MM.1S (cell line): ENCODE measurements at regions not wholly inside any gene's neighbourhood (a gene's known extent, or its start where the extent isn't known, plus 50 kb on each side); places are given as distances from the start of the nearest gene placed in this dataset.

Experiments
- DNase-seq: peaks from one replicate; pipeline ENCODE4 v3.0.0-alpha.2; 2015
- H2AFZ ChIP-seq: fragments of 300-600 bp; sonication (generic); 2 replicates; pipeline ENCODE4 v1.6.0; 2016; ENCODE audit warnings: antibody characterized with exemption, low read length
- H3F3A ChIP-seq: fragments of 300-600 bp; sonication (generic); 2 replicates; pipeline ENCODE4 v1.6.1; 2016; ENCODE audit warnings: mild to moderate bottlenecking, antibody characterized with exemption, low read length, moderate library complexity, mixed read lengths; ENCODE audit not compliant: insufficient read depth
- H3K27ac ChIP-seq: fragments of 300-600 bp; sonication (generic); 2 replicates; pipeline ENCODE4 v1.5.1; 2016; ENCODE audit warnings: mild to moderate bottlenecking, low read length
- H3K27me3 ChIP-seq: fragments of 300-600 bp; sonication (generic); replicated peaks from 2 replicates; pipeline ENCODE4 v1.6.0; 2016; ENCODE audit warnings: low read length; ENCODE audit not compliant: insufficient read depth
- H3K36me3 ChIP-seq: fragments of 300-600 bp; sonication (generic); replicated peaks from 2 replicates; pipeline ENCODE4 v1.6.1; 2016; ENCODE audit warnings: mild to moderate bottlenecking, low read length, mixed read lengths; ENCODE audit not compliant: insufficient read depth
- H3K4me1 ChIP-seq: fragments of 300-600 bp; sonication (generic); 2 replicates; pipeline ENCODE4 v1.6.1; 2016; ENCODE audit warnings: low read length, mixed read lengths
- H3K4me2 ChIP-seq: fragments of 300-600 bp; sonication (generic); 2 replicates; pipeline ENCODE4 v1.6.0; 2016; ENCODE audit warnings: low read depth, low read length
- H3K4me3 ChIP-seq: fragments of 300-600 bp; sonication (generic); 2 replicates; pipeline ENCODE4 v1.5.1; 2016; ENCODE audit warnings: low read length, mixed read lengths
- H3K79me2 ChIP-seq: fragments of 300-600 bp; sonication (generic); 2 replicates; pipeline ENCODE4 v1.6.1; 2016; ENCODE audit warnings: mixed run types, low read length, mixed read lengths
- H3K9ac ChIP-seq: fragments of 300-600 bp; sonication (generic); 2 replicates; pipeline ENCODE4 v1.6.1; 2016; ENCODE audit warnings: low read length, mixed read lengths
- H3K9me2 ChIP-seq: fragments of 300-600 bp; sonication (generic); replicated peaks from 2 replicates; pipeline ENCODE4 v1.6.1; 2016; ENCODE audit warnings: mild to moderate bottlenecking, low read length, mixed read lengths; ENCODE audit not compliant: insufficient read depth
- H3K9me3 ChIP-seq: fragments of 300-600 bp; sonication (generic); replicated peaks from 2 replicates; pipeline ENCODE4 v1.6.1; 2016; ENCODE audit warnings: mild to moderate bottlenecking, low read length, mixed read lengths; ENCODE audit not compliant: insufficient read depth
- H4K20me1 ChIP-seq: fragments of 300-600 bp; sonication (generic); 2 replicates; pipeline ENCODE4 v1.6.1; 2016; ENCODE audit warnings: mild to moderate bottlenecking, low read length, moderate library complexity, mixed read lengths; ENCODE audit not compliant: insufficient read depth
- EZH2 ChIP-seq: fragments of 300-600 bp; sonication (generic); optimal IDR thresholded peaks from 2 replicates; pipeline ENCODE3; 2017; ENCODE audit warnings: low read depth, mild to moderate bottlenecking, antibody characterized with exemption, low read length, mixed read lengths
- EZH2phosphoT487 ChIP-seq: fragments of 300-600 bp; sonication (generic); IDR thresholded peaks from 2 replicates; pipeline ENCODE4 v1.6.1; 2018; ENCODE audit warnings: antibody characterized with exemption, low read length
- TF ChIP-seq, protein P1 (sequence below): fragments of 300-600 bp; sonication (generic); IDR thresholded peaks from 2 replicates; pipeline ENCODE4 v1.5.1; 2016; ENCODE audit warnings: antibody characterized with exemption, low read length, mixed read lengths

DNA sequence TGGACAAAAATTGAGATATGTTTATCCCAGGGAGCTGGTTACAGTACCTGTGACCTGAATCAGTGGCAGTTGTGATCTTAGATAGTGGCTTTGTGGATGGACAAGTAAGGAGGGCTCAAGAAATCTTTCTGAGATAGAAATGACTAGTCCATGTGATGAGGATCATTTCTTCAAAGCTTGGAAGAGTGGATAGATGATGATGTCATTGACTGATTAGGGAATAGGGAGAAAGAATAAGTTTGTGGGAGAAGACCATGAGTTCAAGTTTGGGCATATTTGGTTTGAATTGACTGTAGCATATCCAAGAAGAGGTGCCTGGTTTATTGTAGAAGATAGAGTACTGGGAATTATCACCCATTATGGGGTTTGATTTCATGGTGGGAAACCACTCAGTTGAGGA lies 336.7 kb upstream of the PRICKLE1 start:
- Histone ChIP-seq H3K36me3 (no peaks in the 10 kb centered on the region), H4K20me1 (no peaks in the 10 kb centered on the region), H3K79me2 (no peaks in the 10 kb centered on the region), H3K9me3 (no peaks in the 10 kb centered on the region), H3K4me3 (no peak overlapping the region), H3K27ac (no peak overlapping the region), H2AFZ (no peak overlapping the region), H3K4me1 (no peaks in the 10 kb centered on the region), H3K9me2 (no peaks in the 10 kb centered on the region), H3K27me3 (no peaks in the 10 kb centered on the region), H3F3A (no peaks in the 10 kb centered on the region), H3K9ac (no peak overlapping the region), H3K4me2 (no peak overlapping the region)
- no peak for DNase-seq
- TF ChIP-seq, protein P1, sequence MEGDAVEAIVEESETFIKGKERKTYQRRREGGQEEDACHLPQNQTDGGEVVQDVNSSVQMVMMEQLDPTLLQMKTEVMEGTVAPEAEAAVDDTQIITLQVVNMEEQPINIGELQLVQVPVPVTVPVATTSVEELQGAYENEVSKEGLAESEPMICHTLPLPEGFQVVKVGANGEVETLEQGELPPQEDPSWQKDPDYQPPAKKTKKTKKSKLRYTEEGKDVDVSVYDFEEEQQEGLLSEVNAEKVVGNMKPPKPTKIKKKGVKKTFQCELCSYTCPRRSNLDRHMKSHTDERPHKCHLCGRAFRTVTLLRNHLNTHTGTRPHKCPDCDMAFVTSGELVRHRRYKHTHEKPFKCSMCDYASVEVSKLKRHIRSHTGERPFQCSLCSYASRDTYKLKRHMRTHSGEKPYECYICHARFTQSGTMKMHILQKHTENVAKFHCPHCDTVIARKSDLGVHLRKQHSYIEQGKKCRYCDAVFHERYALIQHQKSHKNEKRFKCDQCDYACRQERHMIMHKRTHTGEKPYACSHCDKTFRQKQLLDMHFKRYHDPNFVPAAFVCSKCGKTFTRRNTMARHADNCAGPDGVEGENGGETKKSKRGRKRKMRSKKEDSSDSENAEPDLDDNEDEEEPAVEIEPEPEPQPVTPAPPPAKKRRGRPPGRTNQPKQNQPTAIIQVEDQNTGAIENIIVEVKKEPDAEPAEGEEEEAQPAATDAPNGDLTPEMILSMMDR, result no peak
- TF ChIP-seq EZH2phosphoT487 (no peak), EZH2 (no peak)

- H3K4me1 ChIP-seq, result no peaks in the 10 kb centered on the region
- H3K9me2 ChIP-seq, result no peaks in the 10 kb centered on the region
- no peak overlapping the region for H3K27ac ChIP-seq
- H3K79me2 ChIP-seq, result no peaks in the 10 kb centered on the region
- H4K20me1 ChIP-seq, result no peaks in the 10 kb centered on the region
- H3K9ac ChIP-seq, result no peak overlapping the region
- H3K36me3 ChIP-seq, result no peaks in the 10 kb centered on the region
- no peaks in the 10 kb centered on the region for H3F3A ChIP-seq
- no peak overlapping the region for H2AFZ ChIP-seq
- H3K27me3 ChIP-seq, result no peaks in the 10 kb centered on the region
- no peak overlapping the region for H3K4me3 ChIP-seq
- TF ChIP-seq, protein P1, result no peak
- TF ChIP-seq EZH2phosphoT487, result no peak
- TF ChIP-seq EZH2, result no peak
- no peak for DNase-seq
- H3K4me2 ChIP-seq, result no peak overlapping the region
- no peaks in the 10 kb centered on the region for H3K9me3 ChIP-seq
These were observed 334.9 kb upstream of the PRICKLE1 start for GRCh38 chr12:42924482-42924881.

GRCh38 chr12:42923583-42923982 lies 334.0 kb upstream of the PRICKLE1 start:
- Histone ChIP-seq H3K27me3 (no peaks in the 10 kb centered on the region), H3K79me2 (no peaks in the 10 kb centered on the region), H3K27ac (no peak overlapping the region), H4K20me1 (no peaks in the 10 kb centered on the region), H3K9me2 (no peaks in the 10 kb centered on the region), H3K4me3 (no peak overlapping the region), H3K9me3 (no peaks in the 10 kb centered on the region), H2AFZ (no peak overlapping the region), H3F3A (no peaks in the 10 kb centered on the region), H3K36me3 (no peaks in the 10 kb centered on the region), H3K4me1 (no peaks in the 10 kb centered on the region), H3K9ac (no peak overlapping the region), H3K4me2 (no peak overlapping the region)
- no peak for DNase-seq
- TF ChIP-seq EZH2 (no peak), EZH2phosphoT487 (no peak)
- TF ChIP-seq, protein P1, result no peak
